HepG2 (cell line): ENCODE measurements at regions not wholly inside any gene's neighbourhood (a gene's known extent, or its start where the extent isn't known, plus 50 kb on each side); places are given as distances from the start of the nearest gene placed in this dataset.
A peak's percentile ranks its signal among the peaks of the same experiment; 100 is the strongest.
"Not testable (repeated sequence)": the region's sequence is repeated elsewhere in the genome, so short reads cannot be mapped to it uniquely, and the experiment has no call there.

Source experiments
- ATAC-seq: fragments of 200-7000 bp; cut with Tn5 transposase; 3 replicates; pipeline ENCODE4 v1.9.1; 2020; ENCODE audit warnings: mild to moderate bottlenecking, moderate library complexity
- BruUV-seq: library from RNA; stranded (reverse); fragments of 400-500 nt; replicated peaks from 2 replicates; lab custom pipeline; 2021; lab: Mats Ljungman, UMichigan
- CTCF ChIA-PET: fragments of 300-600 bp; formaldehyde crosslinking; extraction: SDS; loops from one replicate; lab custom pipeline; 2021; ENCODE audit warnings: low total read pairs, inconsistent platforms, low intra/inter-chr PET ratio; lab: Yijun Ruan, JAX
- POLR2A ChIA-PET: fragments of 350-600 bp; sonication (Branson Sonifier 250); formaldehyde crosslinking; loops from one replicate; lab custom pipeline; 2020; ENCODE audit warnings: antibody characterized with exemption, inconsistent platforms; lab: Yijun Ruan, JAX
- DNase-seq: peaks from one replicate; pipeline ENCODE4 v3.0.0-alpha.2; 2015; ENCODE audit warnings: low spot score
- FAIRE-seq: peaks from 3 replicates; lab custom pipeline; 2011; peaks lifted over from hg19 to GRCh38; lab: Jason Lieb, UNC
- H2AFZ ChIP-seq: one replicate; pipeline ENCODE4 v1.6.1; 2011; ENCODE audit warnings: low read length, inconsistent platforms
- H3K27ac ChIP-seq: fragments of 300-600 bp; 3 replicates; pipeline ENCODE4 v1.8.0; 2011; ENCODE audit warnings: mixed run types, mild to moderate bottlenecking, mixed read lengths, low read length, inconsistent platforms; ENCODE audit not compliant: insufficient read depth; ENCODE audit errors: extremely low read length
- H3K27me3 ChIP-seq, 2 experiments: fragments of 200-600 bp in 1 of 2; 2 replicates in 1 of 2; 3 replicates in 1 of 2; pipeline versions ENCODE4 v1.6.0 to v1.8.0; 2011; ENCODE audit warnings: low read length in 2 of 2, mild to moderate bottlenecking in 2 of 2, moderate library complexity in 2 of 2, inconsistent platforms in 1 of 2; ENCODE audit not compliant: insufficient read depth in 2 of 2, control insufficient read depth in 1 of 2
- H3K36me3 ChIP-seq, 2 experiments: fragments of 200-600 bp in 1 of 2; replicated peaks in 1 of 2; 2 replicates in 1 of 2; 3 replicates in 1 of 2; pipeline versions ENCODE4 v1.5.1 to v1.8.0; 2011; ENCODE audit warnings: low read length in 2 of 2, inconsistent platforms in 1 of 2; ENCODE audit not compliant: insufficient read depth in 2 of 2, control insufficient read depth in 1 of 2
- H3K4me1 ChIP-seq: 2 replicates; pipeline ENCODE4 v1.5.1; 2012; ENCODE audit warnings: low read length, inconsistent platforms; ENCODE audit not compliant: insufficient read depth
- H3K4me2 ChIP-seq: 2 replicates; pipeline ENCODE4 v1.6.0; 2011; ENCODE audit warnings: low read depth, low read length, inconsistent platforms
- H3K4me3 ChIP-seq, 3 experiments: fragments of 200-600 bp in 1 of 3; sonication (generic), shearing (Covaris generic) in 1 of 3; replicated peaks in 1 of 3; 2 replicates each; pipeline ENCODE4 v1.5.1; 2011 to 2016; ENCODE audit warnings: low read length in 3 of 3, inconsistent platforms in 2 of 3, low read depth in 2 of 3, mild to moderate bottlenecking in 2 of 3, control low read depth in 1 of 3, mixed read lengths in 1 of 3; ENCODE audit not compliant: insufficient read depth in 1 of 3
- H3K79me2 ChIP-seq: one replicate; pipeline ENCODE4 v1.6.1; 2011; ENCODE audit warnings: low read length, inconsistent platforms; ENCODE audit not compliant: insufficient read depth
- H3K9ac ChIP-seq: 2 replicates; pipeline ENCODE4 v1.6.0; 2011; ENCODE audit warnings: mild to moderate bottlenecking, low read depth, low read length, inconsistent platforms; ENCODE audit not compliant: insufficient read depth
- H3K9me3 ChIP-seq: 2 replicates; pipeline ENCODE4 v1.5.1; 2012; ENCODE audit warnings: mild to moderate bottlenecking, low read length
- H4K20me1 ChIP-seq: 2 replicates; pipeline ENCODE4 v1.6.0; 2011; ENCODE audit warnings: inconsistent platforms, mild to moderate bottlenecking, low read length, moderate library complexity; ENCODE audit not compliant: insufficient read depth
- GABPB1 ChIP-seq: IDR thresholded peaks from 2 replicates; pipeline ENCODE4 v1.6.1; 2016; ENCODE audit warnings: mild to moderate bottlenecking, missing genetic modification reagents, moderate library complexity, missing compliant biosample characterization
- GTF3A ChIP-seq: sonication (generic); formaldehyde crosslinking; conservative IDR thresholded peaks from 2 replicates; pipeline ENCODE4 v1.4.0; 2020; ENCODE audit warnings: mild to moderate bottlenecking, missing genetic modification reagents
- NCOR1 ChIP-seq: fragments of 200-600 bp; sonication (generic); IDR thresholded peaks from 2 replicates; pipeline ENCODE4 v1.7.0; 2017; ENCODE audit warnings: antibody characterized with exemption, low read length, borderline replicate concordance
- ZNF460 ChIP-seq: sonication (generic); formaldehyde crosslinking; IDR thresholded peaks from 2 replicates; pipeline ENCODE4 v1.5.1; 2020; ENCODE audit warnings: missing genetic modification reagents, mild to moderate bottlenecking, borderline replicate concordance
- ZNF629 ChIP-seq: sonication (generic); formaldehyde crosslinking; conservative IDR thresholded peaks from 2 replicates; pipeline ENCODE4 v1.5.0; 2020; ENCODE audit warnings: missing genetic modification reagents
- WGBS: methylation state at CpG from one replicate; pipeline ENCODE4 v1.1.6; 2017; ENCODE audit warnings: low lambda C conversion rate; 5-methylcytosine and 5-hydroxymethylcytosine counted together
- in situ Hi-C: cut with HindIII; loops from 2 replicates; pipeline ENCODE4 v1.10.0; 2017; ENCODE audit warnings: low pct_unique_long_range_greater_than_20kb; ENCODE audit not compliant: extremely low pct_ligation_motif_present
- intact Hi-C: fragments of 100-400 bp; cut with micrococcal nuclease; formaldehyde crosslinking; loops from one replicate; pipeline ENCODE4 v1.10.0; 2022; ENCODE audit not compliant: unreplicated experiment
- TF ChIP-seq, protein P1 (sequence below): sonication (generic); formaldehyde crosslinking; IDR thresholded peaks from 2 replicates; pipeline ENCODE4 v1.4.0; 2020; ENCODE audit warnings: missing genetic modification reagents
- TF ChIP-seq, protein P2 (sequence below): sonication (generic); formaldehyde crosslinking; conservative IDR thresholded peaks from 2 replicates; pipeline ENCODE4 v1.8.1; 2023; ENCODE audit warnings: missing genetic modification reagents
- TF ChIP-seq, protein P3 (sequence below): sonication (generic); formaldehyde crosslinking; IDR thresholded peaks from 2 replicates; pipeline ENCODE4 v1.5.0; 2020; ENCODE audit warnings: mild to moderate bottlenecking, missing genetic modification reagents
- TF ChIP-seq, protein P4 (sequence below): sonication (generic); formaldehyde crosslinking; IDR thresholded peaks from 2 replicates; pipeline ENCODE4 v1.5.0; 2020; ENCODE audit warnings: mild to moderate bottlenecking, missing genetic modification reagents, borderline replicate concordance

- TF ChIP-seq, protein P1, sequence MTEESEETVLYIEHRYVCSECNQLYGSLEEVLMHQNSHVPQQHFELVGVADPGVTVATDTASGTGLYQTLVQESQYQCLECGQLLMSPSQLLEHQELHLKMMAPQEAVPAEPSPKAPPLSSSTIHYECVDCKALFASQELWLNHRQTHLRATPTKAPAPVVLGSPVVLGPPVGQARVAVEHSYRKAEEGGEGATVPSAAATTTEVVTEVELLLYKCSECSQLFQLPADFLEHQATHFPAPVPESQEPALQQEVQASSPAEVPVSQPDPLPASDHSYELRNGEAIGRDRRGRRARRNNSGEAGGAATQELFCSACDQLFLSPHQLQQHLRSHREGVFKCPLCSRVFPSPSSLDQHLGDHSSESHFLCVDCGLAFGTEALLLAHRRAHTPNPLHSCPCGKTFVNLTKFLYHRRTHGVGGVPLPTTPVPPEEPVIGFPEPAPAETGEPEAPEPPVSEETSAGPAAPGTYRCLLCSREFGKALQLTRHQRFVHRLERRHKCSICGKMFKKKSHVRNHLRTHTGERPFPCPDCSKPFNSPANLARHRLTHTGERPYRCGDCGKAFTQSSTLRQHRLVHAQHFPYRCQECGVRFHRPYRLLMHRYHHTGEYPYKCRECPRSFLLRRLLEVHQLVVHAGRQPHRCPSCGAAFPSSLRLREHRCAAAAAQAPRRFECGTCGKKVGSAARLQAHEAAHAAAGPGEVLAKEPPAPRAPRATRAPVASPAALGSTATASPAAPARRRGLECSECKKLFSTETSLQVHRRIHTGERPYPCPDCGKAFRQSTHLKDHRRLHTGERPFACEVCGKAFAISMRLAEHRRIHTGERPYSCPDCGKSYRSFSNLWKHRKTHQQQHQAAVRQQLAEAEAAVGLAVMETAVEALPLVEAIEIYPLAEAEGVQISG = no peak
- TF ChIP-seq GABPB1 (CRISPR knock-in tag) (no peak), ZNF629 (CRISPR knock-in tag) (no peak), GTF3A (CRISPR knock-in tag) (no peak), ZNF460 (CRISPR knock-in tag) (no peak), NCOR1 (peak; percentile 69; the same call in 1 of the 2 replicates)
- TF ChIP-seq, protein P2, sequence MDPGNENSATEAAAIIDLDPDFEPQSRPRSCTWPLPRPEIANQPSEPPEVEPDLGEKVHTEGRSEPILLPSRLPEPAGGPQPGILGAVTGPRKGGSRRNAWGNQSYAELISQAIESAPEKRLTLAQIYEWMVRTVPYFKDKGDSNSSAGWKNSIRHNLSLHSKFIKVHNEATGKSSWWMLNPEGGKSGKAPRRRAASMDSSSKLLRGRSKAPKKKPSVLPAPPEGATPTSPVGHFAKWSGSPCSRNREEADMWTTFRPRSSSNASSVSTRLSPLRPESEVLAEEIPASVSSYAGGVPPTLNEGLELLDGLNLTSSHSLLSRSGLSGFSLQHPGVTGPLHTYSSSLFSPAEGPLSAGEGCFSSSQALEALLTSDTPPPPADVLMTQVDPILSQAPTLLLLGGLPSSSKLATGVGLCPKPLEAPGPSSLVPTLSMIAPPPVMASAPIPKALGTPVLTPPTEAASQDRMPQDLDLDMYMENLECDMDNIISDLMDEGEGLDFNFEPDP (CRISPR knock-in tag) = no peak
- TF ChIP-seq, protein P3, sequence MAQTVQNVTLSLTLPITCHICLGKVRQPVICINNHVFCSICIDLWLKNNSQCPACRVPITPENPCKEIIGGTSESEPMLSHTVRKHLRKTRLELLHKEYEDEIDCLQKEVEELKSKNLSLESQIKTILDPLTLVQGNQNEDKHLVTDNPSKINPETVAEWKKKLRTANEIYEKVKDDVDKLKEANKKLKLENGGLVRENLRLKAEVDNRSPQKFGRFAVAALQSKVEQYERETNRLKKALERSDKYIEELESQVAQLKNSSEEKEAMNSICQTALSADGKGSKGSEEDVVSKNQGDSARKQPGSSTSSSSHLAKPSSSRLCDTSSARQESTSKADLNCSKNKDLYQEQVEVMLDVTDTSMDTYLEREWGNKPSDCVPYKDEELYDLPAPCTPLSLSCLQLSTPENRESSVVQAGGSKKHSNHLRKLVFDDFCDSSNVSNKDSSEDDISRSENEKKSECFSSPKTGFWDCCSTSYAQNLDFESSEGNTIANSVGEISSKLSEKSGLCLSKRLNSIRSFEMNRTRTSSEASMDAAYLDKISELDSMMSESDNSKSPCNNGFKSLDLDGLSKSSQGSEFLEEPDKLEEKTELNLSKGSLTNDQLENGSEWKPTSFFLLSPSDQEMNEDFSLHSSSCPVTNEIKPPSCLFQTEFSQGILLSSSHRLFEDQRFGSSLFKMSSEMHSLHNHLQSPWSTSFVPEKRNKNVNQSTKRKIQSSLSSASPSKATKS (CRISPR knock-in tag) = no peak
- TF ChIP-seq, protein P4, sequence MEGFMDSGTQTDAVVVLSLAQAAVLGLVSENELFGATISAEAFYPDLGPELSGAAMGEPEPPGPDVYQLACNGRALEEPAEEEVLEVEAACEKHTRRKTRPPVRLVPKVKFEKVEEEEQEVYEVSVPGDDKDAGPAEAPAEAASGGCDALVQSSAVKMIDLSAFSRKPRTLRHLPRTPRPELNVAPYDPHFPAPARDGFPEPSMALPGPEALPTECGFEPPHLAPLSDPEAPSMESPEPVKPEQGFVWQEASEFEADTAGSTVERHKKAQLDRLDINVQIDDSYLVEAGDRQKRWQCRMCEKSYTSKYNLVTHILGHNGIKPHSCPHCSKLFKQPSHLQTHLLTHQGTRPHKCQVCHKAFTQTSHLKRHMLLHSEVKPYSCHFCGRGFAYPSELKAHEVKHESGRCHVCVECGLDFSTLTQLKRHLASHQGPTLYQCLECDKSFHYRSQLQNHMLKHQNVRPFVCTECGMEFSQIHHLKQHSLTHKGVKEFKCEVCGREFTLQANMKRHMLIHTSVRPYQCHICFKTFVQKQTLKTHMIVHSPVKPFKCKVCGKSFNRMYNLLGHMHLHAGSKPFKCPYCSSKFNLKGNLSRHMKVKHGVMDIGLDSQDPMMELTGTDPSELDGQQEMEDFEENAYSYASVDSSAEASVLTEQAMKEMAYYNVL (CRISPR knock-in tag) = no peak
Observed at GRCh38 chr21:16218682-16219343, 489.0 kb downstream of the USP25 start (continued).

GRCh38 chr21:16224756-16225155 is 495.0 kb downstream of the USP25 start:
- H2AFZ ChIP-seq, H3K36me3 ChIP-seq, H3K4me2 ChIP-seq, CTCF ChIA-PET, ATAC-seq, POLR2A ChIA-PET, H3K27ac ChIP-seq, H3K9me3 ChIP-seq, H3K79me2 ChIP-seq, FAIRE-seq, H4K20me1 ChIP-seq, DNase-seq, H3K27me3 ChIP-seq, intact Hi-C loops, H3K4me1 ChIP-seq, H3K4me3 ChIP-seq, BruUV-seq, H3K9ac ChIP-seq, in situ Hi-C loops: not testable (repeated sequence)
- WGBS = 20% methylated on average over 1 of the region's 3 CpGs
